Endometrial microvascular endothelial cells (primary cell): ENCODE measurements at regions not wholly inside any gene's neighbourhood (a gene's known extent, or its start where the extent isn't known, plus 50 kb on each side); places are given as distances from the start of the nearest gene placed in this dataset.

ENCODE experiments used
- in situ Hi-C: cut with HindIII; loops from 2 replicates; pipeline ENCODE4 v1.10.0; 2017; ENCODE audit warnings: low sequenced_read_pairs, low pct_unique_long_range_greater_than_20kb; ENCODE audit errors: inconsistent ontology term

- in situ Hi-C loops: no loop called here
Observed at GRCh38 chr4:94395562-94395961, 52.9 kb upstream of the HPGDS start.

DNA sequence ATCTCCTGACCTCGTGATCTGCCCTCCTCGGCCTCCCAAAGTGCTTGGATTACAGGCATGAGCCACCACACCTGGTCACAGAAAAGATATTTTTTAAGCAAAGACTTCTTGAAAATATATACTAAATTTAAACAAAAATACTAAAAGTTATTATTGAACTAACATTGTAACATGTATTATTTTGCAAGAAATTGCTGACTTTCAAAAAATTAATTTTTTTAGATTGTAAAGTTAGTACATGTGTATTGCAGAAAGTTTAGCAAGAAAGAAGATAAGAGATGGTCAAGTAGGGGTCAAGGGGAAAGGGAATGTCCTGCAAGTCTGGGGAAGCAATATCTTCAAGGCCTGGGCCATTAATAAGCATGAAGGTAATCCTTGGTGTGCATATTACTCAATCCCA lies 54.3 kb upstream of the HPGDS start:
- in situ Hi-C loops: no loop called here

- in situ Hi-C loops: no loop called here
Observed at GRCh38 chr4:94397635-94398034, 54.1 kb upstream of the PDLIM5 start.

DNA sequence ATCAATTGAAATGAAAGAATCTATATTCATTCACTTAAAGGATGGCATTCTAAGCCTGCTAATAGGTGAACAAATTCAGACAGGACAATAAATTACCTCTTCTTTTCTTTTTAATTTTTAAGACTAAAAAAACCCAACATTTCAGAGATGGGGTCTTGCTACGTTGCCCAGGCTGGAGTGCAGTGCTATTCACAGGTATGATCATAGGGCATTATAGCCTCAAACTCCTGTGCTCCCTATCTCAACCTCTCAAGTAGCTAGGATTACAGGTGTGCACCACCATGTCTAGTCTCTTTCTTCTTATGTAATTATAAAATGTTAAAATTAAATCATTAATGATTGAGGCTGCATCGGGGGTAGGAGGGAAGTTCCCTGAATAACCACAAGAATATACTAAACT lies 52.5 kb upstream of the PDLIM5 start:
- in situ Hi-C loops: no loop called here

- in situ Hi-C loops: loop anchor here (25.0 kb wide), 1 partner anchor 188 kb away; no protein-coding TSS in a partner anchor
Observed at GRCh38 chr4:94399721-94400120, 52.0 kb upstream of the PDLIM5 start.

DNA sequence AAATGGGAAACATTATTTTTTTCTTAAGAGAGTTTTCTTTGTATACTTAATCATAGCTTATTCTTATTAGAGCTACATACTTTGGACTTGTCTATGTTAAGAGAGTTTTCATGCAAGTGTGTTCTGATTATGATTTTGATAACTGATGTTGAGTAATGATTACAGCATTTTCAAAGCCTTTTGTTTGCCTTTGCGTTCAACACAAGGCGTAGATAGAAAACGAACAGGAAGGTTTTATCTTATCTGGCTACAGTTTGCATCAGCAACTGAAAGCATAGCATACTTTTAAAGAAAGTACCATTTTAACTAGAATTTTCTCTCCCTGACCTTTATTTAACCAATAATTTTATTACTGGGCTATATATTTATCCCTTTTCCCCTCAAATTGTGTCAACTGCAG lies 51.6 kb upstream of the PDLIM5 start:
- in situ Hi-C loops: loop anchor here (25.0 kb wide), 1 partner anchor 187 kb away; no protein-coding TSS in a partner anchor
